ENCODE measurements at regions not wholly inside any gene's neighbourhood (a gene's known extent, or its start where the extent isn't known, plus 50 kb on each side); places are given as distances from the start of the nearest gene placed in this dataset.
A peak's percentile ranks its signal among the peaks of the same experiment; 100 is the strongest.
"Not testable (repeated sequence)": the region's sequence is repeated elsewhere in the genome, so short reads cannot be mapped to it uniquely, and the experiment has no call there.

GRCh38 chrX:65195621-65196020, 219.4 kb upstream of the ZC4H2 start:
- no peaks in the 10 kb centered on the region for H3K4me1 ChIP-seq (ENCODE audit: insufficient read depth)
- no peaks in the 10 kb centered on the region for H3K36me3 ChIP-seq (ENCODE audit: low read depth)
- no peaks in the 10 kb centered on the region for H3K9me2 ChIP-seq (ENCODE audit: insufficient read depth)
- DNase-seq: no peak
- H3K9ac ChIP-seq: no peak overlapping the region
- H3K27ac ChIP-seq: no peak overlapping the region
- H3K4me3 ChIP-seq: no peak overlapping the region
- in situ Hi-C loops (cut with MboI): no loop called here
- no peak overlapping the region for H2AFZ ChIP-seq
- WGBS, 2 experiments (ENCODE audit: low coverage in 1 of 2, low lambda C conversion rate in 2 of 2, missing lambda C conversion rate in 2 of 2): 12 to 50% methylated on average over 1 of the region's 1 CpG
- H3K79me2 ChIP-seq (ENCODE audit: insufficient read depth): no peaks in the 10 kb centered on the region
- no peaks in the 10 kb centered on the region for H3K9me3 ChIP-seq (ENCODE audit: low read depth)
- no peaks in the 10 kb centered on the region for H4K20me1 ChIP-seq (ENCODE audit: insufficient read depth)
- TF ChIP-seq EZH2 (IDR thresholded peaks at IDR 0.05; ENCODE audit: insufficient read depth, poor library complexity, severe bottlenecking): no peak
- TF ChIP-seq EZH2phosphoT487 (IDR thresholded peaks at IDR 0.05; ENCODE audit: insufficient read depth, low read depth): no peak
- no peak overlapping the region for H3K4me2 ChIP-seq (ENCODE audit: unreplicated experiment)
- H3K27me3 ChIP-seq (replicated peaks; ENCODE audit: insufficient read depth): no peaks in the 10 kb centered on the region
- no peaks in the 10 kb centered on the region for H3F3A ChIP-seq (ENCODE audit: insufficient read depth)

GRCh38 chrX:65194547-65194946, 218.3 kb upstream of the ZC4H2 start:
- H3F3A ChIP-seq (ENCODE audit: insufficient read depth): no peaks in the 10 kb centered on the region
- TF ChIP-seq EZH2phosphoT487 (IDR thresholded peaks at IDR 0.05; ENCODE audit: insufficient read depth, low read depth) (no peak), EZH2 (IDR thresholded peaks at IDR 0.05; ENCODE audit: insufficient read depth, poor library complexity, severe bottlenecking) (no peak)
- H3K79me2 ChIP-seq (ENCODE audit: insufficient read depth): no peaks in the 10 kb centered on the region
- no peaks in the 10 kb centered on the region for H3K9me2 ChIP-seq (ENCODE audit: insufficient read depth)
- H3K9ac ChIP-seq: no peak overlapping the region
- H3K4me2 ChIP-seq (ENCODE audit: unreplicated experiment): no peak overlapping the region
- H3K36me3 ChIP-seq (ENCODE audit: low read depth): no peaks in the 10 kb centered on the region
- 54 to 58% methylated on average over 5 of the region's 5 CpGs for WGBS, 2 experiments (ENCODE audit: low coverage in 1 of 2, low lambda C conversion rate in 2 of 2, missing lambda C conversion rate in 2 of 2)
- in situ Hi-C loops (cut with MboI): no loop called here
- no peak overlapping the region for H3K4me3 ChIP-seq
- no peaks in the 10 kb centered on the region for H3K9me3 ChIP-seq (ENCODE audit: low read depth)
- H4K20me1 ChIP-seq (ENCODE audit: insufficient read depth): no peaks in the 10 kb centered on the region
- no peaks in the 10 kb centered on the region for H3K27me3 ChIP-seq (replicated peaks; ENCODE audit: insufficient read depth)
- no peak overlapping the region for H2AFZ ChIP-seq
- DNase-seq: no peak
- no peaks in the 10 kb centered on the region for H3K4me1 ChIP-seq (ENCODE audit: insufficient read depth)
- H3K27ac ChIP-seq: no peak overlapping the region

- WGBS, 2 experiments (ENCODE audit: low coverage in 1 of 2, low lambda C conversion rate in 2 of 2, missing lambda C conversion rate in 2 of 2): 76 to 89% methylated on average over 8 to 10 of the region's 10 CpGs
- H3K27ac ChIP-seq; H3K9me3 ChIP-seq (ENCODE audit: low read depth); H3K4me3 ChIP-seq; in situ Hi-C loops (cut with MboI); H3K79me2 ChIP-seq (ENCODE audit: insufficient read depth); H4K20me1 ChIP-seq (ENCODE audit: insufficient read depth); H3F3A ChIP-seq (ENCODE audit: insufficient read depth); DNase-seq; H2AFZ ChIP-seq; H3K4me2 ChIP-seq (ENCODE audit: unreplicated experiment); H3K27me3 ChIP-seq (replicated peaks; ENCODE audit: insufficient read depth); H3K9me2 ChIP-seq (ENCODE audit: insufficient read depth); H3K36me3 ChIP-seq (ENCODE audit: low read depth); H3K9ac ChIP-seq; H3K4me1 ChIP-seq (ENCODE audit: insufficient read depth): not testable (repeated sequence)
These were observed 187.1 kb upstream of the ZC4H2 start for GRCh38 chrX:65163325-65163724.

- no peak overlapping the region for H3K27ac ChIP-seq
- H3K9me2 ChIP-seq (ENCODE audit: insufficient read depth): no peaks in the 10 kb centered on the region
- DNase-seq: no peak
- H3K4me2 ChIP-seq (ENCODE audit: unreplicated experiment): no peak overlapping the region
- H3K36me3 ChIP-seq (ENCODE audit: low read depth): no peaks in the 10 kb centered on the region
- no peak overlapping the region for H2AFZ ChIP-seq
- no peaks in the 10 kb centered on the region for H3K79me2 ChIP-seq (ENCODE audit: insufficient read depth)
- 61 to 79% methylated on average over 2 to 4 of the region's 5 CpGs for WGBS, 2 experiments (ENCODE audit: low coverage in 1 of 2, low lambda C conversion rate in 2 of 2, missing lambda C conversion rate in 2 of 2)
- no peaks in the 10 kb centered on the region for H4K20me1 ChIP-seq (ENCODE audit: insufficient read depth)
- H3F3A ChIP-seq (ENCODE audit: insufficient read depth): no peaks in the 10 kb centered on the region
- H3K27me3 ChIP-seq (replicated peaks; ENCODE audit: insufficient read depth): no peaks in the 10 kb centered on the region
- TF ChIP-seq EZH2 (IDR thresholded peaks at IDR 0.05; ENCODE audit: insufficient read depth, poor library complexity, severe bottlenecking) (no peak), EZH2phosphoT487 (IDR thresholded peaks at IDR 0.05; ENCODE audit: insufficient read depth, low read depth) (no peak)
- no peaks in the 10 kb centered on the region for H3K9me3 ChIP-seq (ENCODE audit: low read depth)
- no peaks in the 10 kb centered on the region for H3K4me1 ChIP-seq (ENCODE audit: insufficient read depth)
- H3K4me3 ChIP-seq: no peak overlapping the region
- no peak overlapping the region for H3K9ac ChIP-seq
- in situ Hi-C loops (cut with MboI): no loop called here
These were observed 172.0 kb upstream of the ZC4H2 start for GRCh38 chrX:65148232-65148631.

- Histone ChIP-seq H3K4me3 (no peak overlapping the region), H3K9me2 (ENCODE audit: insufficient read depth) (no peaks in the 10 kb centered on the region), H3K79me2 (ENCODE audit: insufficient read depth) (no peaks in the 10 kb centered on the region), H4K20me1 (ENCODE audit: insufficient read depth) (no peaks in the 10 kb centered on the region), H3K27me3 (replicated peaks; ENCODE audit: insufficient read depth) (no peaks in the 10 kb centered on the region), H3K36me3 (ENCODE audit: low read depth) (no peaks in the 10 kb centered on the region), H3K9me3 (ENCODE audit: low read depth) (no peaks in the 10 kb centered on the region), H3K4me1 (ENCODE audit: insufficient read depth) (no peaks in the 10 kb centered on the region), H3K9ac (no peak overlapping the region), H3K27ac (no peak overlapping the region), H3K4me2 (ENCODE audit: unreplicated experiment) (no peak overlapping the region), H3F3A (ENCODE audit: insufficient read depth) (no peaks in the 10 kb centered on the region), H2AFZ (no peak overlapping the region)
- DNase-seq: peak; percentile 6
- TF ChIP-seq EZH2phosphoT487 (IDR thresholded peaks at IDR 0.05; ENCODE audit: insufficient read depth, low read depth) (no peak), EZH2 (IDR thresholded peaks at IDR 0.05; ENCODE audit: insufficient read depth, poor library complexity, severe bottlenecking) (no peak)
- 14 to 17% methylated on average over 1 of the region's 1 CpG for WGBS, 2 experiments (ENCODE audit: low coverage in 1 of 2, low lambda C conversion rate in 2 of 2, missing lambda C conversion rate in 2 of 2)
- in situ Hi-C loops (cut with MboI): no loop called here
These were observed 160.2 kb upstream of the ZC4H2 start for GRCh38 chrX:65136424-65136823.

All from GM23248 (cell line).